RWPE2 (cell line): ENCODE measurements at regions not wholly inside any gene's neighbourhood (a gene's known extent, or its start where the extent isn't known, plus 50 kb on each side); places are given as distances from the start of the nearest gene placed in this dataset.

Experiments
- ATAC-seq: fragments of 200-7000 bp; cut with Tn5 transposase; 3 replicates; pipeline ENCODE4 v1.9.1; 2021; ENCODE audit warnings: low read depth
- DNase-seq: peaks from one replicate; pipeline ENCODE4 v3.0.0-alpha.2; 2020; ENCODE audit warnings: low spot score
- H3K27ac ChIP-seq: fragments of 450-650 bp; 2 replicates; pipeline ENCODE4 v1.5.1; 2017; ENCODE audit warnings: mild to moderate bottlenecking; ENCODE audit not compliant: poor library complexity, severe bottlenecking
- H3K27me3 ChIP-seq: fragments of 250-450 bp; sonication (Bioruptor Pico); 2 replicates; pipeline ENCODE4 v1.5.1; 2021; ENCODE audit warnings: mild to moderate bottlenecking, moderate library complexity; ENCODE audit not compliant: insufficient read depth, poor library complexity, severe bottlenecking
- H3K36me3 ChIP-seq: fragments of 250-450 bp; sonication (Bioruptor Pico); 2 replicates; pipeline ENCODE4 v1.5.1; 2020; ENCODE audit warnings: low read depth, mild to moderate bottlenecking, moderate library complexity
- H3K4me1 ChIP-seq: fragments of 250-450 bp; sonication (Bioruptor Pico); 2 replicates; pipeline ENCODE4 v1.5.1; 2021; ENCODE audit warnings: mild to moderate bottlenecking, moderate library complexity; ENCODE audit not compliant: insufficient read depth, poor library complexity, severe bottlenecking
- H3K4me3 ChIP-seq: fragments of 250-450 bp; sonication (Bioruptor Pico); 2 replicates; pipeline ENCODE4 v1.5.1; 2021; ENCODE audit warnings: mild to moderate bottlenecking, moderate library complexity; ENCODE audit not compliant: severe bottlenecking
- H3K9me3 ChIP-seq: fragments of 250-450 bp; sonication (Bioruptor Pico); 2 replicates; pipeline ENCODE4 v1.5.1; 2021; ENCODE audit warnings: mild to moderate bottlenecking, moderate library complexity; ENCODE audit not compliant: severe bottlenecking
- TF ChIP-seq, protein P1 (sequence below): fragments of 450-650 bp; IDR thresholded peaks from one replicate; pipeline ENCODE4 v1.5.1; 2017; ENCODE audit warnings: mild to moderate bottlenecking, moderate library complexity; ENCODE audit not compliant: poor library complexity, severe bottlenecking

DNA sequence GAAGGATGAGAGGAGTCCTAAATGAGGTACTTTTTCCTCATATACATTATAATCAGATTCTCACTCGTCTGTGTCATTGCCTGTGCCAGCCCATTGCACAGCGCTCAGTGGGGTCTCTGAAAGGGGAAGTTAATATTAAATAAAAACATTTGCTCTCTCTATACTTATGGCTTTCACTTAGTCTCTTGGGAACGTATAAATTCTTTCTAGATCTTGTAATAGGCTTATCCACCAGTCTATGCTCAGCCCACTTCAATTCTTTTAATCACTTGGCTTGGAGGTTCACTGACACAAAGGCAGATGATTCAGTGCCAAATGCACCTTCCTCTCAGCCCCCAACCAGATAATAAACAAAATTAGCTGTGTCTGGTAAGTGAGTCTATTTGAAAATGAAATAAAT lies 164.3 kb upstream of the OGFRL1 start:
- Histone ChIP-seq H3K36me3 (no peaks in the 10 kb centered on the region), H3K4me3 (no peak overlapping the region), H3K27ac (no peak overlapping the region), H3K4me1 (no peaks in the 10 kb centered on the region), H3K27me3 (no peaks in the 10 kb centered on the region), H3K9me3 (no peaks in the 10 kb centered on the region)
- DNase-seq (no peak), ATAC-seq (no peak)
- TF ChIP-seq, protein P1, sequence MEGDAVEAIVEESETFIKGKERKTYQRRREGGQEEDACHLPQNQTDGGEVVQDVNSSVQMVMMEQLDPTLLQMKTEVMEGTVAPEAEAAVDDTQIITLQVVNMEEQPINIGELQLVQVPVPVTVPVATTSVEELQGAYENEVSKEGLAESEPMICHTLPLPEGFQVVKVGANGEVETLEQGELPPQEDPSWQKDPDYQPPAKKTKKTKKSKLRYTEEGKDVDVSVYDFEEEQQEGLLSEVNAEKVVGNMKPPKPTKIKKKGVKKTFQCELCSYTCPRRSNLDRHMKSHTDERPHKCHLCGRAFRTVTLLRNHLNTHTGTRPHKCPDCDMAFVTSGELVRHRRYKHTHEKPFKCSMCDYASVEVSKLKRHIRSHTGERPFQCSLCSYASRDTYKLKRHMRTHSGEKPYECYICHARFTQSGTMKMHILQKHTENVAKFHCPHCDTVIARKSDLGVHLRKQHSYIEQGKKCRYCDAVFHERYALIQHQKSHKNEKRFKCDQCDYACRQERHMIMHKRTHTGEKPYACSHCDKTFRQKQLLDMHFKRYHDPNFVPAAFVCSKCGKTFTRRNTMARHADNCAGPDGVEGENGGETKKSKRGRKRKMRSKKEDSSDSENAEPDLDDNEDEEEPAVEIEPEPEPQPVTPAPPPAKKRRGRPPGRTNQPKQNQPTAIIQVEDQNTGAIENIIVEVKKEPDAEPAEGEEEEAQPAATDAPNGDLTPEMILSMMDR, result no peak

DNA sequence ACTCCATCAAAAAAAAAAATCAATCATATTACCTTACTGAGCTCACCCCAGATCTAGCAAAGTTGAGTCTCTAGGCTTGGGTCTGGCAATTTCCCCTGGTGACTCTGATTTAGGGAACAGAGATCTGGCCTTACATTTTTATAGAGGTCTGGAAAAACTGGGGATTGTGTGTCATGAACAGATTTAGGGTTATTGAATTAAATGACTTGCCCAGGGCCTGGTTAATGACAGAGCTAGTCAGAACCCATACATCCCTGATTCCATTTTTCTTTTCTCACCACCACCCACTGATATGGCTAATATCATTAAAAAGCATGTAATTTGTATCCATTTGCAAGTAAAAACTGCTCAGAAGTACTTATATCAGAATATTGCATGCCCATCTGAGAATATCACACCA lies 163.4 kb upstream of the OGFRL1 start:
- TF ChIP-seq, protein P1, result no peak
- ATAC-seq (no peak), DNase-seq (no peak)
- Histone ChIP-seq H3K9me3 (no peaks in the 10 kb centered on the region), H3K4me3 (no peak overlapping the region), H3K27ac (no peak overlapping the region), H3K36me3 (no peaks in the 10 kb centered on the region), H3K27me3 (no peaks in the 10 kb centered on the region), H3K4me1 (no peaks in the 10 kb centered on the region)

DNA sequence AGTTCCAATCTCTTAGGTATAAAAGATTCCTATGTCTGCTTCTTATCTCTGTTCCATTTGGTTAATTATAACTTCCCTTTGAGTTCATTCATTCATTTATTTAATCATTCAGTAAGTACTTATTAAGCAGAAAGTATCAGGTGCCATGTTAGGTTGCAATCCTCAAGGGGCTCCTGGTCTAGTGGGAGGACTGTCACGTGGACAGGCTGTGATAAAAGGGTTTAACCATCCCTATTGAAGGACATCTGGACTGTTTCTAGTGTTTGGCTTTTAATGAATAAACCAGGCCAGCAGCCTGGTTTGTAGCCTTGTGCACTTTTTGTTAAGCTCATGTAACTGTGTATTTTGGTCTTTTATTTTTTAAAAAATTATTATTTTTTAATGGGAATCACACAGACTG lies 162.1 kb upstream of the OGFRL1 start:
- Histone ChIP-seq H3K9me3 (no peaks in the 10 kb centered on the region), H3K4me1 (no peaks in the 10 kb centered on the region), H3K27ac (no peak overlapping the region), H3K36me3 (no peaks in the 10 kb centered on the region), H3K27me3 (no peaks in the 10 kb centered on the region), H3K4me3 (no peak overlapping the region)
- TF ChIP-seq, protein P1, result no peak
- DNase-seq (no peak), ATAC-seq (no peak)

DNA sequence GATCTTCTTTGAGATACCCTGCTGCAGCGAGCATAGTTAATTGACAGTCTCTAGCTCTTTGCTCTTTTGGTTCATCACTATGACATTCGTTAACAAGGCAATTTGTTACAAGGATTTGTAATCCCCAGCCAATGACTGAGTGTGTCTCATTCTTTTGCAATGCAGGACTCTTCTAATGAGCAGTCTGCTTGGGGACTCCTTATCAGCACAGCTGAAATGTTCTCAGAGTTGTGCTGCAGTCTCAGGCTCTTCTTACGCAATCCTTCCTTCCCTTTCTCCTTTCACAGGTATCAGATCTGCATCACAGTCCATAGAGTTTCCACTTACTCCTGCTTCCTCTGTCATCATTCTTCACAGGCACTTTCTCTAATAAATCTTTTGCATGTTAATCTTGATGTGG lies 161.2 kb upstream of the OGFRL1 start:
- Histone ChIP-seq H3K4me3 (no peak overlapping the region), H3K9me3 (no peaks in the 10 kb centered on the region), H3K36me3 (no peaks in the 10 kb centered on the region), H3K27me3 (no peaks in the 10 kb centered on the region), H3K4me1 (no peaks in the 10 kb centered on the region), H3K27ac (no peak overlapping the region)
- ATAC-seq (no peak), DNase-seq (no peak)
- TF ChIP-seq, protein P1, result no peak

DNA sequence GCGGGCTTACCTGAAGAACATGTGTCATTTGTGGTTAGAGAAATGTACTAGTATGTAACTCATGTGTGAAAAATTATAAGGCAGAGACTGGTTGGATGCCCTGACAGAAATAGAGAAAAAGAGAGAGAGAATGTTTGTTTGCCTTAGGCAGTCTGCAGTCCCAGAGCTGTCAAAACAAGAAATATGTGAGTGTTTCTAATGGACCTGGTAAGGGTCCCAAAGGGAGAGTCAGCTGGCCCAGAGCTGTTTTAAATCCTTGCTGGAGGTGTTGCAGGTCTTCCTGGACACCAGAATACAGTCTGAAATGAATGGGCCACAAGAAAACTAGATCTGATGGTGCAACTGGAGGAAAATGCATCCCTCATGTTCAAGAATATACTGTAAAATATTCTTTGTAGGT lies 158.3 kb upstream of the OGFRL1 start:
- no peak overlapping the region for H3K27ac ChIP-seq
- H3K27me3 ChIP-seq, result peaks cover 3% of the 10 kb centered on the region
- ATAC-seq (no peak), DNase-seq (no peak)
- no peaks in the 10 kb centered on the region for H3K36me3 ChIP-seq
- H3K9me3 ChIP-seq, result no peaks in the 10 kb centered on the region
- H3K4me3 ChIP-seq, result no peak overlapping the region
- no peaks in the 10 kb centered on the region for H3K4me1 ChIP-seq
- TF ChIP-seq, protein P1, result no peak
